OCI-LY3 (cell line): ENCODE measurements at regions not wholly inside any gene's neighbourhood (a gene's known extent, or its start where the extent isn't known, plus 50 kb on each side); places are given as distances from the start of the nearest gene placed in this dataset.

ENCODE experiments used
- H2AFZ ChIP-seq: fragments of 200-600, 300-600 bp; shearing (Covaris generic); 2 replicates; pipeline ENCODE4 v1.6.0; 2014; ENCODE audit warnings: antibody characterized with exemption, low read depth, low read length
- H3K27ac ChIP-seq: fragments of 200-600, 300-600 bp; sonication (generic); 2 replicates; pipeline ENCODE4 v1.5.1; 2014; ENCODE audit warnings: mild to moderate bottlenecking, low read length, moderate library complexity, mixed read lengths
- H3K27me3 ChIP-seq: fragments of 200-600, 300-600 bp; sonication (generic); 2 replicates; pipeline ENCODE4 v1.6.1; 2014; ENCODE audit warnings: low read depth, low read length, mixed read lengths
- H3K36me3 ChIP-seq: fragments of 200-600, 300-600 bp; sonication (generic); replicated peaks from 2 replicates; pipeline ENCODE3; 2014; ENCODE audit warnings: low read depth, low read length, mixed read lengths
- H3K4me1 ChIP-seq: fragments of 300-600, 200-600 bp; sonication (generic); 2 replicates; pipeline ENCODE4 v1.6.1; 2014; ENCODE audit warnings: low read length, mixed read lengths
- H3K4me2 ChIP-seq: fragments of 200-600, 300-600 bp; sonication (generic); 2 replicates; pipeline ENCODE4 v1.6.1; 2014; ENCODE audit warnings: low read length, mixed read lengths
- H3K4me3 ChIP-seq: fragments of 300-600, 200-600 bp; sonication (generic); 2 replicates; pipeline ENCODE4 v1.5.1; 2014; ENCODE audit warnings: antibody characterized with exemption, mild to moderate bottlenecking, low read length, moderate library complexity
- H3K79me2 ChIP-seq: fragments of 300-600, 200-600 bp; shearing (Covaris generic); 2 replicates; pipeline ENCODE4 v1.6.1; 2014; ENCODE audit warnings: mild to moderate bottlenecking, low read length, mixed read lengths
- H3K9ac ChIP-seq: fragments of 300-600, 200-600 bp; shearing (Covaris generic); 2 replicates; pipeline ENCODE4 v1.6.0; 2014; ENCODE audit warnings: mild to moderate bottlenecking, low read length, moderate library complexity
- H3K9me3 ChIP-seq: fragments of 200-600, 300-600 bp; shearing (Covaris generic); 2 replicates; pipeline ENCODE4 v1.6.1; 2014; ENCODE audit warnings: low read length, mixed read lengths; ENCODE audit not compliant: insufficient read depth
- H4K20me1 ChIP-seq: fragments of 200-600, 300-600 bp; sonication (generic); 2 replicates; pipeline ENCODE4 v1.6.1; 2016; ENCODE audit warnings: low read length, mixed read lengths; ENCODE audit not compliant: insufficient read depth
- EZH2phosphoT487 ChIP-seq: fragments of 200-600 bp; shearing (Covaris generic); IDR thresholded peaks from 2 replicates; pipeline ENCODE4 v1.6.1; 2018; ENCODE audit warnings: antibody characterized with exemption, mixed run types, low read depth
- TF ChIP-seq, protein P1 (sequence below): fragments of 200-600, 300-600 bp; sonication (generic); IDR thresholded peaks from 2 replicates; pipeline ENCODE4 v1.5.1; 2014; ENCODE audit warnings: antibody characterized with exemption, low read length, low read depth

- Histone ChIP-seq H3K79me2 (no peaks in the 10 kb centered on the region), H2AFZ (no peak overlapping the region), H3K9ac (no peak overlapping the region), H3K4me1 (peaks cover 41% of the 10 kb centered on the region), H3K27ac (no peak overlapping the region), H3K4me3 (no peak overlapping the region), H4K20me1 (no peaks in the 10 kb centered on the region), H3K36me3 (no peaks in the 10 kb centered on the region), H3K27me3 (0 out of 2 replicates have a peak, but pooled peaks cover 2% of the 10 kb centered on the region), H3K9me3 (no peaks in the 10 kb centered on the region), H3K4me2 (no peak overlapping the region)
- TF ChIP-seq, protein P1, sequence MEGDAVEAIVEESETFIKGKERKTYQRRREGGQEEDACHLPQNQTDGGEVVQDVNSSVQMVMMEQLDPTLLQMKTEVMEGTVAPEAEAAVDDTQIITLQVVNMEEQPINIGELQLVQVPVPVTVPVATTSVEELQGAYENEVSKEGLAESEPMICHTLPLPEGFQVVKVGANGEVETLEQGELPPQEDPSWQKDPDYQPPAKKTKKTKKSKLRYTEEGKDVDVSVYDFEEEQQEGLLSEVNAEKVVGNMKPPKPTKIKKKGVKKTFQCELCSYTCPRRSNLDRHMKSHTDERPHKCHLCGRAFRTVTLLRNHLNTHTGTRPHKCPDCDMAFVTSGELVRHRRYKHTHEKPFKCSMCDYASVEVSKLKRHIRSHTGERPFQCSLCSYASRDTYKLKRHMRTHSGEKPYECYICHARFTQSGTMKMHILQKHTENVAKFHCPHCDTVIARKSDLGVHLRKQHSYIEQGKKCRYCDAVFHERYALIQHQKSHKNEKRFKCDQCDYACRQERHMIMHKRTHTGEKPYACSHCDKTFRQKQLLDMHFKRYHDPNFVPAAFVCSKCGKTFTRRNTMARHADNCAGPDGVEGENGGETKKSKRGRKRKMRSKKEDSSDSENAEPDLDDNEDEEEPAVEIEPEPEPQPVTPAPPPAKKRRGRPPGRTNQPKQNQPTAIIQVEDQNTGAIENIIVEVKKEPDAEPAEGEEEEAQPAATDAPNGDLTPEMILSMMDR, result no peak
Observed at GRCh38 chr18:45285251-45285650, 330.0 kb upstream of the SLC14A2 start.

- peak overlapping the region; percentile 33 for H3K4me2 ChIP-seq
- H3K4me3 ChIP-seq, result no peak overlapping the region
- no peaks in the 10 kb centered on the region for H3K9me3 ChIP-seq
- H3K27ac ChIP-seq, result no peak overlapping the region
- no peak overlapping the region for H2AFZ ChIP-seq
- H3K4me1 ChIP-seq, result peaks cover 41% of the 10 kb centered on the region
- H3K9ac ChIP-seq, result no peak overlapping the region
- no peak for TF ChIP-seq EZH2phosphoT487
- TF ChIP-seq, protein P1, result no peak
- H4K20me1 ChIP-seq, result no peaks in the 10 kb centered on the region
- H3K27me3 ChIP-seq, result peaks cover 7% of the 10 kb centered on the region; the same call in 1 of the 2 replicates
- no peaks in the 10 kb centered on the region for H3K79me2 ChIP-seq
- no peaks in the 10 kb centered on the region for H3K36me3 ChIP-seq
Observed at GRCh38 chr18:45286431-45286830, 328.8 kb upstream of the SLC14A2 start.

- Histone ChIP-seq H3K36me3 (no peaks in the 10 kb centered on the region), H3K9ac (no peak overlapping the region), H3K79me2 (no peaks in the 10 kb centered on the region), H3K27ac (no peak overlapping the region), H4K20me1 (no peaks in the 10 kb centered on the region), H2AFZ (no peak overlapping the region), H3K4me3 (no peak overlapping the region), H3K4me2 (no peak overlapping the region), H3K9me3 (no peaks in the 10 kb centered on the region), H3K27me3 (peaks cover 13% of the 10 kb centered on the region; the same call in 1 of the 2 replicates), H3K4me1 (peaks cover 30% of the 10 kb centered on the region)
- TF ChIP-seq EZH2phosphoT487, result no peak
- TF ChIP-seq, protein P1, result no peak
Observed at GRCh38 chr18:45287531-45287930, 327.7 kb upstream of the SLC14A2 start.

GRCh38 chr18:45290364-45290763, 324.9 kb upstream of the SLC14A2 start:
- Histone ChIP-seq H2AFZ (no peak overlapping the region), H3K4me1 (peaks cover 15% of the 10 kb centered on the region)

More at GRCh38 chr18:45290364-45290763, 324.9 kb upstream of the SLC14A2 start:
- no peak overlapping the region for H3K4me2 ChIP-seq
- peaks cover 14% of the 10 kb centered on the region; the same call in 1 of the 2 replicates for H3K27me3 ChIP-seq
- H3K27ac ChIP-seq, result no peak overlapping the region
- no peak for TF ChIP-seq EZH2phosphoT487
- TF ChIP-seq, protein P1, result no peak
- H3K9ac ChIP-seq, result no peak overlapping the region
- H4K20me1 ChIP-seq, result no peaks in the 10 kb centered on the region
- H3K9me3 ChIP-seq, result no peaks in the 10 kb centered on the region
- no peaks in the 10 kb centered on the region for H3K79me2 ChIP-seq
- no peaks in the 10 kb centered on the region for H3K36me3 ChIP-seq
- no peak overlapping the region for H3K4me3 ChIP-seq
